ENCODE measurements at regions not wholly inside any gene's neighbourhood (a gene's known extent, or its start where the extent isn't known, plus 50 kb on each side); places are given as distances from the start of the nearest gene placed in this dataset.

DNA sequence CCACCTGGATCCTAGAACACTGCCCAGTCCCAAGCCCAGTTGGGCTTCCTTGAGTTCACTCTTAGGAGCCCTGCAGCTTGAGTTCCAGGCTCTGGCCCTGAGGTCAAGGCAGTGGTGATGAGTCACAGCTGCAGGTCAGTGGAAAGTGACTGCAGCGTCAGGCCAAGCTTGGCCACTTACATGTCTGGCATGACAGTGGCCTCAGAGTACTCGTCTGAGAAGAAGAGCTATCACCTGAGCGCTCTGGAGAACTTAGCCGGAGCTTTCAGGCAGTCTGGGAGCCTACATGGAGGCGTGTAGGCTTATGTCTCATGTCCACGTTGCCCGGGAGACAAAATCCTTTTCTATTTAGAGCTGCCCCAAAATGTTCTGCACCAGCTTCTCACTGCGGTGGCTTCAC lies 75.6 kb downstream of the ARL6IP4 start:
- TF ChIP-seq EZH2 (IDR thresholded peaks at IDR 0.05; ENCODE audit: borderline replicate concordance, low read depth, low read length, severe bottlenecking) (no peak), MYC (IDR thresholded peaks at IDR 0.05; ENCODE audit: low read depth, low read length) (no peak), POLR2AphosphoS5 (IDR thresholded peaks at IDR 0.05; ENCODE audit: insufficient read depth, low read depth, low read length) (no peak)
- TF ChIP-seq, protein P1, sequence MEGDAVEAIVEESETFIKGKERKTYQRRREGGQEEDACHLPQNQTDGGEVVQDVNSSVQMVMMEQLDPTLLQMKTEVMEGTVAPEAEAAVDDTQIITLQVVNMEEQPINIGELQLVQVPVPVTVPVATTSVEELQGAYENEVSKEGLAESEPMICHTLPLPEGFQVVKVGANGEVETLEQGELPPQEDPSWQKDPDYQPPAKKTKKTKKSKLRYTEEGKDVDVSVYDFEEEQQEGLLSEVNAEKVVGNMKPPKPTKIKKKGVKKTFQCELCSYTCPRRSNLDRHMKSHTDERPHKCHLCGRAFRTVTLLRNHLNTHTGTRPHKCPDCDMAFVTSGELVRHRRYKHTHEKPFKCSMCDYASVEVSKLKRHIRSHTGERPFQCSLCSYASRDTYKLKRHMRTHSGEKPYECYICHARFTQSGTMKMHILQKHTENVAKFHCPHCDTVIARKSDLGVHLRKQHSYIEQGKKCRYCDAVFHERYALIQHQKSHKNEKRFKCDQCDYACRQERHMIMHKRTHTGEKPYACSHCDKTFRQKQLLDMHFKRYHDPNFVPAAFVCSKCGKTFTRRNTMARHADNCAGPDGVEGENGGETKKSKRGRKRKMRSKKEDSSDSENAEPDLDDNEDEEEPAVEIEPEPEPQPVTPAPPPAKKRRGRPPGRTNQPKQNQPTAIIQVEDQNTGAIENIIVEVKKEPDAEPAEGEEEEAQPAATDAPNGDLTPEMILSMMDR (IDR thresholded peaks at IDR 0.05; ENCODE audit: extremely low read depth in 1 of 2, insufficient read depth in 1 of 2, low read depth in 1 of 2, low read length in 2 of 2) = no peak

Measured in endothelial cell of umbilical vein (primary cell).